ENCODE measurements at regions not wholly inside any gene's neighbourhood (a gene's known extent, or its start where the extent isn't known, plus 50 kb on each side); places are given as distances from the start of the nearest gene placed in this dataset.

GRCh38 chr20:11540558-11540957, 377.1 kb upstream of the BTBD3 start (continued):
- no peak for TF ChIP-seq SRF (IDR thresholded peaks at IDR 0.05; ENCODE audit: low read depth in 2 of 2, low read length in 2 of 2)

- ChIA-PET SMC1A (ENCODE audit: uncharacterized antibody, unreplicated experiment) (interaction anchor here (0.6 to 2.4 kb wide), 28 partner anchors 8 to 1562 kb away, joined by 3 to 19 read pairs (median 4); partner anchors contain the start of gene JAG1), POLR2A (no interaction called here), RAD21 (ENCODE audit: unreplicated experiment) (interaction anchor here (1.0 to 3.4 kb wide), 16 partner anchors 12 to 1926 kb away, joined by 3 to 15 read pairs (median 6); no protein-coding TSS in a partner anchor), CTCF (interaction anchor here (0.5 to 3.0 kb wide), 25 partner anchors 12 to 1926 kb away, joined by 3 to 18 read pairs (median 4); no protein-coding TSS in a partner anchor)
- Histone ChIP-seq H3K4me3 (no peak overlapping the region), H3K4me2 (ENCODE audit: control insufficient read depth, insufficient read depth) (no peak overlapping the region), H3K36me3 (ENCODE audit: control insufficient read depth in 2 of 2, insufficient read depth in 2 of 2, low read length in 1 of 2) (no peaks in the 10 kb centered on the region), H3K79me2 (ENCODE audit: control insufficient read depth, insufficient read depth, low read length) (no peaks in the 10 kb centered on the region), H3K9me3 (replicated peaks; ENCODE audit: control insufficient read depth, insufficient read depth, low read length) (no peaks in the 10 kb centered on the region), H4K20me1 (ENCODE audit: control insufficient read depth, insufficient read depth) (no peaks in the 10 kb centered on the region), H3K4me1 (ENCODE audit: control insufficient read depth, insufficient read depth, low read length) (no peaks in the 10 kb centered on the region), H3K9ac (ENCODE audit: control insufficient read depth, insufficient read depth, low read length) (no peak overlapping the region), H2AFZ (ENCODE audit: control insufficient read depth, low read depth, low read length) (no peak overlapping the region), H3K27me3 (replicated peaks in 1 of 2; ENCODE audit: control insufficient read depth in 2 of 2, insufficient read depth in 2 of 2, low read length in 1 of 2) (no peaks in the 10 kb centered on the region), H3K27ac (ENCODE audit: control insufficient read depth, insufficient read depth) (no peak overlapping the region)
- DNase-seq (ENCODE audit: low read depth, low spot score) (no peak), ATAC-seq (no peak), FAIRE-seq (no peak)
- TF ChIP-seq ZNF622 (IDR thresholded peaks at IDR 0.05) (no peak), ATF3 (IDR thresholded peaks at IDR 0.05; ENCODE audit: borderline replicate concordance, extremely low read depth, low read depth, low read length) (no peak), ETV6 (conservative IDR thresholded peaks at IDR 0.05 in 1 of 2, IDR thresholded peaks at IDR 0.05 in 1 of 2; ENCODE audit: borderline replicate concordance in 1 of 2, low read depth in 1 of 2) (no peak), BMI1 (IDR thresholded peaks at IDR 0.05; ENCODE audit: borderline replicate concordance) (no peak), SMC3 (IDR thresholded peaks at IDR 0.05; ENCODE audit: borderline replicate concordance, low read length) (no peak), SUZ12 (IDR thresholded peaks at IDR 0.05; ENCODE audit: unreplicated experiment) (no peak), BACH1 (IDR thresholded peaks at IDR 0.05; ENCODE audit: borderline replicate concordance) (no peak), CHD1 (IDR thresholded peaks at IDR 0.05; ENCODE audit: low read depth, low read length) (no peak), NRF1 (conservative IDR thresholded peaks at IDR 0.05; ENCODE audit: low read depth, low read length) (no peak), ZNF274 (IDR thresholded peaks at IDR 0.05; ENCODE audit: insufficient read depth, insufficient read length) (no peak), RB1 (IDR thresholded peaks at IDR 0.05; ENCODE audit: borderline replicate concordance) (no peak), ZZZ3 (IDR thresholded peaks at IDR 0.05; ENCODE audit: control insufficient read depth, insufficient read length, low read depth) (no peak)
- TF ChIP-seq, protein P1, sequence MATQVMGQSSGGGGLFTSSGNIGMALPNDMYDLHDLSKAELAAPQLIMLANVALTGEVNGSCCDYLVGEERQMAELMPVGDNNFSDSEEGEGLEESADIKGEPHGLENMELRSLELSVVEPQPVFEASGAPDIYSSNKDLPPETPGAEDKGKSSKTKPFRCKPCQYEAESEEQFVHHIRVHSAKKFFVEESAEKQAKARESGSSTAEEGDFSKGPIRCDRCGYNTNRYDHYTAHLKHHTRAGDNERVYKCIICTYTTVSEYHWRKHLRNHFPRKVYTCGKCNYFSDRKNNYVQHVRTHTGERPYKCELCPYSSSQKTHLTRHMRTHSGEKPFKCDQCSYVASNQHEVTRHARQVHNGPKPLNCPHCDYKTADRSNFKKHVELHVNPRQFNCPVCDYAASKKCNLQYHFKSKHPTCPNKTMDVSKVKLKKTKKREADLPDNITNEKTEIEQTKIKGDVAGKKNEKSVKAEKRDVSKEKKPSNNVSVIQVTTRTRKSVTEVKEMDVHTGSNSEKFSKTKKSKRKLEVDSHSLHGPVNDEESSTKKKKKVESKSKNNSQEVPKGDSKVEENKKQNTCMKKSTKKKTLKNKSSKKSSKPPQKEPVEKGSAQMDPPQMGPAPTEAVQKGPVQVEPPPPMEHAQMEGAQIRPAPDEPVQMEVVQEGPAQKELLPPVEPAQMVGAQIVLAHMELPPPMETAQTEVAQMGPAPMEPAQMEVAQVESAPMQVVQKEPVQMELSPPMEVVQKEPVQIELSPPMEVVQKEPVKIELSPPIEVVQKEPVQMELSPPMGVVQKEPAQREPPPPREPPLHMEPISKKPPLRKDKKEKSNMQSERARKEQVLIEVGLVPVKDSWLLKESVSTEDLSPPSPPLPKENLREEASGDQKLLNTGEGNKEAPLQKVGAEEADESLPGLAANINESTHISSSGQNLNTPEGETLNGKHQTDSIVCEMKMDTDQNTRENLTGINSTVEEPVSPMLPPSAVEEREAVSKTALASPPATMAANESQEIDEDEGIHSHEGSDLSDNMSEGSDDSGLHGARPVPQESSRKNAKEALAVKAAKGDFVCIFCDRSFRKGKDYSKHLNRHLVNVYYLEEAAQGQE (IDR thresholded peaks at IDR 0.05; ENCODE audit: low read depth, low read length) = no peak
- intact Hi-C loops (cut with micrococcal nuclease; ENCODE audit: unreplicated experiment) = loop anchor here (5.0 to 10.0 kb wide), 4 partner anchors 468 to 1925 kb away; no protein-coding TSS in a partner anchor
- WGBS (ENCODE audit: insufficient coverage, insufficient replicate concordance, low lambda C conversion rate, missing lambda C conversion rate) = 0% methylated on average over 2 of the region's 2 CpGs
- no TSS peak for BruUV-seq (replicated peaks)
- in situ Hi-C loops (cut with MboI) = loop anchor here (5.0 to 25.0 kb wide), 4 partner anchors 265 to 1555 kb away; partner anchors contain the start of gene JAG1
Observed at GRCh38 chr20:11542645-11543044, 375.0 kb upstream of the BTBD3 start.

Measured in GM12878 (cell line).